GM12891 (cell line): ENCODE measurements at regions not wholly inside any gene's neighbourhood (a gene's known extent, or its start where the extent isn't known, plus 50 kb on each side); places are given as distances from the start of the nearest gene placed in this dataset.

Experiments used
- PAX5 ChIP-seq: IDR thresholded peaks from 2 replicates; pipeline ENCODE4 v1.6.1; 2011; ENCODE audit warnings: low read length, moderate library complexity, mild to moderate bottlenecking; ENCODE audit not compliant: insufficient read depth, severe bottlenecking
- POLR2A ChIP-seq: IDR thresholded peaks from 2 replicates; pipeline ENCODE4 v1.6.1; 2011; ENCODE audit warnings: low read depth, low read length, control low read depth
- POLR2AphosphoS5 ChIP-seq: IDR thresholded peaks from 2 replicates; pipeline ENCODE4 v1.6.1; 2011; ENCODE audit warnings: low read depth, low read length, control low read depth
- POU2F2 ChIP-seq: IDR thresholded peaks from 2 replicates; pipeline ENCODE4 v1.6.1; 2011; ENCODE audit warnings: low read depth, mild to moderate bottlenecking, control low read depth, low read length, moderate library complexity
- SPI1 ChIP-seq: IDR thresholded peaks from 2 replicates; pipeline ENCODE4 v1.6.1; 2011; ENCODE audit warnings: low read depth, low read length, control low read depth
- TAF1 ChIP-seq: IDR thresholded peaks from 2 replicates; pipeline ENCODE4 v1.6.1; 2011; ENCODE audit warnings: low read depth, low read length, control low read depth

GRCh38 chr6:156432543-156432942, 344.6 kb upstream of the ARID1B start:
- TF ChIP-seq PAX5, result no peak
- TF ChIP-seq POLR2A, result no peak
- TF ChIP-seq POLR2AphosphoS5, result no peak
- no peak for TF ChIP-seq TAF1
- no peak for TF ChIP-seq SPI1
- TF ChIP-seq POU2F2, result no peak
